AG04449 (cell line): ENCODE measurements at regions not wholly inside any gene's neighbourhood (a gene's known extent, or its start where the extent isn't known, plus 50 kb on each side); places are given as distances from the start of the nearest gene placed in this dataset.

Experiments used
- CTCF ChIA-PET: fragments of 350-600 bp; formaldehyde crosslinking; extraction: SDS; loops from one replicate; lab custom pipeline; 2021; ENCODE audit warnings: antibody characterized with exemption; lab: Yijun Ruan, JAX
- POLR2A ChIA-PET: fragments of 400-600, 350-600 bp; formaldehyde crosslinking; extraction: SDS; loops from one replicate; lab custom pipeline; 2020; ENCODE audit warnings: antibody characterized with exemption, inconsistent platforms; lab: Yijun Ruan, JAX
- DNase-seq: peaks from one replicate; pipeline ENCODE4 v3.0.0-alpha.2; 2010; ENCODE audit warnings: low read depth, low spot score
- H3K4me3 ChIP-seq: 2 replicates; pipeline ENCODE4 v1.5.1; 2011; ENCODE audit warnings: low read depth, mild to moderate bottlenecking, control low read depth, low read length
- CTCF ChIP-seq: IDR thresholded peaks from one replicate; pipeline ENCODE4 v1.5.1; 2011; ENCODE audit warnings: mild to moderate bottlenecking, moderate library complexity, low read length, control low read depth, inconsistent platforms; ENCODE audit not compliant: insufficient read depth; ENCODE audit errors: missing control alignments

GRCh38 chr10:125343983-125344382, 183.6 kb upstream of the CTBP2 start:
- no peak overlapping the region for H3K4me3 ChIP-seq
- TF ChIP-seq CTCF: no peak
- ChIA-PET CTCF (interaction anchor here (0.9 to 2.2 kb wide), 8 partner anchors 9 to 351 kb away, joined by 3 to 13 read pairs (median 4); no protein-coding TSS in a partner anchor), POLR2A (no interaction called here)
- DNase-seq: no peak

- ChIA-PET POLR2A (no interaction called here), CTCF (interaction anchor here (0.7 to 2.2 kb wide), 11 partner anchors 9 to 352 kb away, joined by 3 to 13 read pairs (median 4); no protein-coding TSS in a partner anchor)
- no peak for DNase-seq
- no peak overlapping the region for H3K4me3 ChIP-seq
- TF ChIP-seq CTCF: peak; percentile 58
Measured at GRCh38 chr10:125343118-125343925, 183.0 kb upstream of the CTBP2 start.

- no peak for DNase-seq
- CTCF ChIA-PET: no interaction called here
- TF ChIP-seq CTCF: no peak
- POLR2A ChIA-PET: no interaction called here
- H3K4me3 ChIP-seq: no peak overlapping the region
Measured at GRCh38 chr10:125341611-125342010, 181.2 kb upstream of the CTBP2 start.

GRCh38 chr10:125340903-125341302, 180.5 kb upstream of the CTBP2 start:
- no peak for TF ChIP-seq CTCF
- H3K4me3 ChIP-seq: no peak overlapping the region
- ChIA-PET CTCF (no interaction called here), POLR2A (no interaction called here)
- DNase-seq: no peak

GRCh38 chr10:125337510-125337909, 177.1 kb upstream of the CTBP2 start:
- CTCF ChIA-PET: interaction anchor here (0.7 kb wide), 1 partner anchor 304 kb away, joined by 3 read pairs; no protein-coding TSS in a partner anchor
- TF ChIP-seq CTCF: no peak
- no peak for DNase-seq
- no peak overlapping the region for H3K4me3 ChIP-seq
- POLR2A ChIA-PET: no interaction called here

GRCh38 chr10:125334545-125334944, 174.2 kb upstream of the CTBP2 start:
- no peak overlapping the region for H3K4me3 ChIP-seq
- TF ChIP-seq CTCF: no peak
- ChIA-PET CTCF (interaction anchor here (2.0 kb wide), 1 partner anchor 9 kb away, joined by 8 read pairs; no protein-coding TSS in a partner anchor), POLR2A (no interaction called here)
- no peak for DNase-seq
